HEK293 (cell line): ENCODE measurements at regions not wholly inside any gene's neighbourhood (a gene's known extent, or its start where the extent isn't known, plus 50 kb on each side); places are given as distances from the start of the nearest gene placed in this dataset.

Source experiments
- CTCF ChIA-PET: fragments of 350-600 bp; formaldehyde crosslinking; extraction: SDS; loops from one replicate; lab custom pipeline; 2021; ENCODE audit warnings: antibody characterized with exemption; lab: Yijun Ruan, JAX
- POLR2A ChIA-PET: fragments of 300-600 bp; formaldehyde crosslinking; extraction: SDS; loops from one replicate; lab custom pipeline; 2020; ENCODE audit warnings: antibody characterized with exemption, inconsistent platforms; lab: Yijun Ruan, JAX
- H3K27ac ChIP-seq: fragments of 200-500 bp; sonication (Bioruptor generic); 2 replicates; pipeline ENCODE4 v1.5.1; 2014; ENCODE audit warnings: low read depth, low read length, control low read depth, inconsistent platforms; ENCODE audit errors: extremely low read depth
- H3K36me3 ChIP-seq, 2 experiments: fragments of 200-500 bp in 1 of 2; sonication (Bioruptor generic) in 1 of 2; 1 replicate in 1 of 2; 2 replicates in 1 of 2; pipeline ENCODE4 v1.5.1; 2014 to 2017; ENCODE audit warnings: inconsistent platforms in 2 of 2, low read length in 2 of 2; ENCODE audit not compliant: control insufficient read depth in 2 of 2, insufficient read depth in 1 of 2
- H3K4me1 ChIP-seq: fragments of 200-500 bp; sonication (Bioruptor generic); 2 replicates; pipeline ENCODE4 v1.5.1; 2014; ENCODE audit warnings: mild to moderate bottlenecking, low read length, inconsistent platforms; ENCODE audit not compliant: control insufficient read depth, insufficient read depth
- H3K4me3 ChIP-seq: 2 replicates; pipeline ENCODE4 v1.5.1; 2011; ENCODE audit warnings: low read depth, mild to moderate bottlenecking, control low read depth, low read length, moderate library complexity
- H3K9me3 ChIP-seq: fragments of 200-500 bp; sonication (Bioruptor generic); 2 replicates; pipeline ENCODE4 v1.5.1; 2014; ENCODE audit warnings: low read depth, low read length, inconsistent platforms; ENCODE audit not compliant: control insufficient read depth, insufficient read depth
- BCL11A ChIP-seq: fragments of 450-650 bp; formaldehyde crosslinking; IDR thresholded peaks from 2 replicates; pipeline ENCODE4 v1.5.1; 2016; ENCODE audit warnings: low read depth, missing biosample characterization, missing genetic modification characterization
- FEZF1 ChIP-seq: fragments of 450-650 bp; formaldehyde crosslinking; IDR thresholded peaks from 2 replicates; pipeline ENCODE4 v1.5.1; 2016; ENCODE audit warnings: missing biosample characterization, missing genetic modification characterization
- GFI1B ChIP-seq: fragments of 450-650 bp; formaldehyde crosslinking; IDR thresholded peaks from 2 replicates; pipeline ENCODE4 v1.5.1; 2016; ENCODE audit warnings: missing biosample characterization, missing genetic modification characterization
- SCRT2 ChIP-seq: fragments of 450-650 bp; formaldehyde crosslinking; IDR thresholded peaks from 2 replicates; pipeline ENCODE4 v1.5.1; 2016; ENCODE audit warnings: missing biosample characterization, missing genetic modification characterization
- SP3 ChIP-seq: fragments of 450-650 bp; formaldehyde crosslinking; IDR thresholded peaks from 2 replicates; pipeline ENCODE4 v1.5.1; 2016; ENCODE audit warnings: missing biosample characterization, missing genetic modification characterization
- ZBTB1 ChIP-seq: fragments of 450-650 bp; formaldehyde crosslinking; IDR thresholded peaks from 2 replicates; pipeline ENCODE4 v1.5.1; 2016; ENCODE audit warnings: missing biosample characterization, missing genetic modification characterization
- ZBTB48 ChIP-seq: fragments of 450-650 bp; formaldehyde crosslinking; IDR thresholded peaks from 2 replicates; pipeline ENCODE4 v1.5.1; 2016; ENCODE audit warnings: missing biosample characterization, missing genetic modification characterization
- ZFP37 ChIP-seq: fragments of 450-650 bp; formaldehyde crosslinking; IDR thresholded peaks from 2 replicates; pipeline ENCODE4 v1.5.1; 2016; ENCODE audit warnings: missing biosample characterization, missing genetic modification characterization
- ZNF148 ChIP-seq: fragments of 450-650 bp; formaldehyde crosslinking; IDR thresholded peaks from 2 replicates; pipeline ENCODE4 v1.5.0; 2017; ENCODE audit warnings: missing biosample characterization, missing genetic modification characterization, borderline replicate concordance
- ZNF169 ChIP-seq: fragments of 450-650 bp; formaldehyde crosslinking; IDR thresholded peaks from 2 replicates; pipeline ENCODE4 v1.5.1; 2016; ENCODE audit warnings: missing biosample characterization, missing genetic modification characterization
- ZNF292 ChIP-seq: fragments of 450-650 bp; formaldehyde crosslinking; IDR thresholded peaks from 2 replicates; pipeline ENCODE4 v1.5.1; 2016; ENCODE audit warnings: low read depth, missing biosample characterization, missing genetic modification characterization, borderline replicate concordance
- ZNF37A ChIP-seq: fragments of 450-650 bp; IDR thresholded peaks from 2 replicates; pipeline ENCODE4 v1.5.1; 2018; ENCODE audit warnings: missing biosample characterization, missing genetic modification characterization
- ZNF433 ChIP-seq: fragments of 450-650 bp; formaldehyde crosslinking; IDR thresholded peaks from 2 replicates; pipeline ENCODE4 v1.5.1; 2016; ENCODE audit warnings: missing biosample characterization, missing genetic modification characterization, low read depth
- ZNF548 ChIP-seq: fragments of 450-650 bp; formaldehyde crosslinking; IDR thresholded peaks from 2 replicates; pipeline ENCODE4 v1.5.1; 2016; ENCODE audit warnings: missing biosample characterization, missing genetic modification characterization
- ZNF555 ChIP-seq: fragments of 450-650 bp; formaldehyde crosslinking; conservative IDR thresholded peaks from 2 replicates; pipeline ENCODE4 v1.5.1; 2017; ENCODE audit warnings: missing biosample characterization, mild to moderate bottlenecking, missing genetic modification characterization, inconsistent platforms
- ZNF623 ChIP-seq: fragments of 450-650 bp; formaldehyde crosslinking; IDR thresholded peaks from 2 replicates; pipeline ENCODE4 v1.5.1; 2016; ENCODE audit warnings: missing biosample characterization, missing genetic modification characterization
- ZNF670 ChIP-seq: fragments of 450-650 bp; formaldehyde crosslinking; IDR thresholded peaks from 2 replicates; pipeline ENCODE4 v1.5.1; 2016; ENCODE audit warnings: missing biosample characterization, missing genetic modification characterization, low read depth
- ZNF785 ChIP-seq: fragments of 450-650 bp; formaldehyde crosslinking; IDR thresholded peaks from 2 replicates; pipeline ENCODE4 v1.5.1; 2016; ENCODE audit warnings: missing biosample characterization, missing genetic modification characterization
- ZSCAN4 ChIP-seq: fragments of 450-650 bp; formaldehyde crosslinking; IDR thresholded peaks from 2 replicates; pipeline ENCODE4 v1.5.1; 2017; ENCODE audit warnings: missing biosample characterization, missing genetic modification characterization
- ZSCAN5A ChIP-seq: fragments of 450-650 bp; formaldehyde crosslinking; IDR thresholded peaks from 2 replicates; pipeline ENCODE4 v1.5.1; 2016; ENCODE audit warnings: missing biosample characterization, missing genetic modification characterization
- TF ChIP-seq, protein P1 (sequence below): fragments of 450-650 bp; formaldehyde crosslinking; optimal IDR thresholded peaks from 2 replicates; pipeline ENCODE3; 2016; ENCODE audit warnings: missing biosample characterization, mild to moderate bottlenecking, missing genetic modification characterization
- TF ChIP-seq, protein P2 (sequence below): fragments of 450-650 bp; formaldehyde crosslinking; IDR thresholded peaks from 2 replicates; pipeline ENCODE4; 2016; ENCODE audit warnings: missing biosample characterization, missing genetic modification characterization
- TF ChIP-seq, protein P3 (sequence below): fragments of 450-650 bp; formaldehyde crosslinking; IDR thresholded peaks from 2 replicates; pipeline ENCODE4 v1.5.1; 2016; ENCODE audit warnings: missing biosample characterization, missing genetic modification characterization

- Histone ChIP-seq H3K9me3 (no peaks in the 10 kb centered on the region), H3K36me3 (no peaks in the 10 kb centered on the region), H3K4me3 (no peak overlapping the region), H3K27ac (no peak overlapping the region), H3K4me1 (no peaks in the 10 kb centered on the region)
- POLR2A ChIA-PET = no interaction called here
- no peak for TF ChIP-seq ZNF292 (tag by site-specific recombination)
- no peak for TF ChIP-seq GFI1B (tag by site-specific recombination)
- no peak for TF ChIP-seq ZSCAN5A
- no peak for TF ChIP-seq ZBTB1 (tag by site-specific recombination)
- no peak for TF ChIP-seq ZNF785 (tag by site-specific recombination)
- no peak for TF ChIP-seq FEZF1
- no peak for TF ChIP-seq ZFP37 (tag by site-specific recombination)
- CTCF ChIA-PET = interaction anchor here (0.6 to 1.0 kb wide), 3 partner anchors 15 to 175 kb away, joined by 4 to 6 read pairs (median 4); no protein-coding TSS in a partner anchor
Measured at GRCh38 chr10:121138112-121138860, 287.1 kb downstream of the WDR11 start.

DNA sequence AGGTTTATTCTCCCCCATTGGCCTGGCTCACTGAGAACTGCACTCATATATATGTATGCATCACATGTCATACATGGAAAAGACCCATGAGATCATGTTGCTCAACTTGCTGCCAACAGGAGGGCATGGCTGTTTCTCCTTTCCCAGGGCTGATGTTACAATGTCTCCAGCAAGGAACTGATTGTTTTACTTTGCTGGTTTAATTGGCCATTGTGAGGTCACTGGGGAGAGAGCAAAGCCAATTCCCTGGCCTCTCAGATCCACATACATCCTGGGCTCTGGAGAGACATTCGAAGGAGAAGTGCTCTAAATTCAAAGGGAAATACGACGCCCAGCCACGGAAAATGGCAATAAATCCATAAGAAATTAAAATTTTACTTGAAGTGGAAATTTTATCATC is 287.8 kb downstream of the WDR11 start:
- CTCF ChIA-PET = no interaction called here
- Histone ChIP-seq H3K9me3 (no peaks in the 10 kb centered on the region), H3K36me3 (no peaks in the 10 kb centered on the region), H3K4me3 (no peak overlapping the region), H3K4me1 (no peaks in the 10 kb centered on the region)
- POLR2A ChIA-PET = no interaction called here
- TF ChIP-seq BCL11A = no peak
- no peak for TF ChIP-seq SCRT2
- TF ChIP-seq ZNF433 (tag by site-specific recombination) = no peak
- TF ChIP-seq ZNF148 = no peak
- TF ChIP-seq, protein P1, sequence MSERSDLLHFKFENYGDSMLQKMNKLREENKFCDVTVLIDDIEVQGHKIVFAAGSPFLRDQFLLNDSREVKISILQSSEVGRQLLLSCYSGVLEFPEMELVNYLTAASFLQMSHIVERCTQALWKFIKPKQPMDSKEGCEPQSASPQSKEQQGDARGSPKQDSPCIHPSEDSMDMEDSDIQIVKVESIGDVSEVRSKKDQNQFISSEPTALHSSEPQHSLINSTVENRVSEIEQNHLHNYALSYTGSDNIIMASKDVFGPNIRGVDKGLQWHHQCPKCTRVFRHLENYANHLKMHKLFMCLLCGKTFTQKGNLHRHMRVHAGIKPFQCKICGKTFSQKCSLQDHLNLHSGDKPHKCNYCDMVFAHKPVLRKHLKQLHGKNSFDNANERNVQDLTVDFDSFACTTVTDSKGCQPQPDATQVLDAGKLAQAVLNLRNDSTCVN (tag by site-specific recombination) = no peak
- TF ChIP-seq ZSCAN4 = no peak
- no peak for TF ChIP-seq ZNF555 (tag by site-specific recombination)
- TF ChIP-seq ZBTB48 = no peak
- no peak for TF ChIP-seq ZNF670 (tag by site-specific recombination)
- no peak for TF ChIP-seq ZNF169 (tag by site-specific recombination)
- TF ChIP-seq ZNF623 (tag by site-specific recombination) = no peak
- no peak for TF ChIP-seq ZNF37A (tag by site-specific recombination)
- TF ChIP-seq, protein P2, sequence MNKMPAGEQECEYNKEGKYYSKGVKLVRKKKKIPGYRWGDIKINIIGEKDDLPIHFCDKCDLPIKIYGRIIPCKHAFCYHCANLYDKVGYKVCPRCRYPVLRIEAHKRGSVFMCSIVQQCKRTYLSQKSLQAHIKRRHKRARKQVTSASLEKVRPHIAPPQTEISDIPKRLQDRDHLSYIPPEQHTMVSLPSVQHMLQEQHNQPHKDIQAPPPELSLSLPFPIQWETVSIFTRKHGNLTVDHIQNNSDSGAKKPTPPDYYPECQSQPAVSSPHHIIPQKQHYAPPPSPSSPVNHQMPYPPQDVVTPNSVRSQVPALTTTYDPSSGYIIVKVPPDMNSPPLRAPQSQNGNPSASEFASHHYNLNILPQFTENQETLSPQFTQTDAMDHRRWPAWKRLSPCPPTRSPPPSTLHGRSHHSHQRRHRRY = no peak
- TF ChIP-seq, protein P3, sequence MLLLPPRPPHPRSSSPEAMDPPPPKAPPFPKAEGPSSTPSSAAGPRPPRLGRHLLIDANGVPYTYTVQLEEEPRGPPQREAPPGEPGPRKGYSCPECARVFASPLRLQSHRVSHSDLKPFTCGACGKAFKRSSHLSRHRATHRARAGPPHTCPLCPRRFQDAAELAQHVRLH (tag by site-specific recombination) = no peak
- no peak for TF ChIP-seq ZNF548 (tag by site-specific recombination)
- no peak for TF ChIP-seq SP3 (tag by site-specific recombination)
- TF ChIP-seq, all 188 proteins: peak for 0
- H3K27ac ChIP-seq = no peak overlapping the region
